ENCODE measurements at regions not wholly inside any gene's neighbourhood (a gene's known extent, or its start where the extent isn't known, plus 50 kb on each side); places are given as distances from the start of the nearest gene placed in this dataset.

GRCh38 chr13:85603735-85604134, 195.5 kb downstream of the SLITRK6 start:
- Histone ChIP-seq H3K4me3 (no peak overlapping the region), H3K36me3 (no peaks in the 10 kb centered on the region), H3K4me1 (no peaks in the 10 kb centered on the region), H3K9me3 (no peaks in the 10 kb centered on the region), H3K27ac (no peak overlapping the region), H3K27me3 (no peaks in the 10 kb centered on the region)
- 79 to 100% (median 95%) methylated on average over 1 of the region's 1 CpG for WGBS, 5 donors
- intact Hi-C loops (cut with DNase I; ENCODE audit: low total_unique reads), result no loop called here
- no peak for TF ChIP-seq POLR2A (IDR thresholded peaks at IDR 0.05)
- TF ChIP-seq, protein P1, sequence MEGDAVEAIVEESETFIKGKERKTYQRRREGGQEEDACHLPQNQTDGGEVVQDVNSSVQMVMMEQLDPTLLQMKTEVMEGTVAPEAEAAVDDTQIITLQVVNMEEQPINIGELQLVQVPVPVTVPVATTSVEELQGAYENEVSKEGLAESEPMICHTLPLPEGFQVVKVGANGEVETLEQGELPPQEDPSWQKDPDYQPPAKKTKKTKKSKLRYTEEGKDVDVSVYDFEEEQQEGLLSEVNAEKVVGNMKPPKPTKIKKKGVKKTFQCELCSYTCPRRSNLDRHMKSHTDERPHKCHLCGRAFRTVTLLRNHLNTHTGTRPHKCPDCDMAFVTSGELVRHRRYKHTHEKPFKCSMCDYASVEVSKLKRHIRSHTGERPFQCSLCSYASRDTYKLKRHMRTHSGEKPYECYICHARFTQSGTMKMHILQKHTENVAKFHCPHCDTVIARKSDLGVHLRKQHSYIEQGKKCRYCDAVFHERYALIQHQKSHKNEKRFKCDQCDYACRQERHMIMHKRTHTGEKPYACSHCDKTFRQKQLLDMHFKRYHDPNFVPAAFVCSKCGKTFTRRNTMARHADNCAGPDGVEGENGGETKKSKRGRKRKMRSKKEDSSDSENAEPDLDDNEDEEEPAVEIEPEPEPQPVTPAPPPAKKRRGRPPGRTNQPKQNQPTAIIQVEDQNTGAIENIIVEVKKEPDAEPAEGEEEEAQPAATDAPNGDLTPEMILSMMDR (IDR thresholded peaks at IDR 0.05), result no peak
- no peak for TF ChIP-seq POLR2AphosphoS5 (IDR thresholded peaks at IDR 0.05)
- TF ChIP-seq EP300 (IDR thresholded peaks at IDR 0.05), result no peak
- DNase-seq, result no peak

GRCh38 chr13:85601526-85601925, 197.7 kb downstream of the SLITRK6 start:
- H3K9me3 ChIP-seq, result no peaks in the 10 kb centered on the region
- 23 to 48% (median 40%) methylated on average over 2 of the region's 2 CpGs for WGBS, 5 donors
- no peak for TF ChIP-seq POLR2AphosphoS5 (IDR thresholded peaks at IDR 0.05)
- TF ChIP-seq, protein P1 (IDR thresholded peaks at IDR 0.05), result no peak
- TF ChIP-seq EP300 (IDR thresholded peaks at IDR 0.05), result no peak
- no peak for TF ChIP-seq POLR2A (IDR thresholded peaks at IDR 0.05)
- intact Hi-C loops (cut with DNase I; ENCODE audit: low total_unique reads), result no loop called here
- no peaks in the 10 kb centered on the region for H3K27me3 ChIP-seq
- H3K4me1 ChIP-seq, result no peaks in the 10 kb centered on the region
- DNase-seq, result no peak
- no peak overlapping the region for H3K4me3 ChIP-seq
- no peak overlapping the region for H3K27ac ChIP-seq
- no peaks in the 10 kb centered on the region for H3K36me3 ChIP-seq

DNA sequence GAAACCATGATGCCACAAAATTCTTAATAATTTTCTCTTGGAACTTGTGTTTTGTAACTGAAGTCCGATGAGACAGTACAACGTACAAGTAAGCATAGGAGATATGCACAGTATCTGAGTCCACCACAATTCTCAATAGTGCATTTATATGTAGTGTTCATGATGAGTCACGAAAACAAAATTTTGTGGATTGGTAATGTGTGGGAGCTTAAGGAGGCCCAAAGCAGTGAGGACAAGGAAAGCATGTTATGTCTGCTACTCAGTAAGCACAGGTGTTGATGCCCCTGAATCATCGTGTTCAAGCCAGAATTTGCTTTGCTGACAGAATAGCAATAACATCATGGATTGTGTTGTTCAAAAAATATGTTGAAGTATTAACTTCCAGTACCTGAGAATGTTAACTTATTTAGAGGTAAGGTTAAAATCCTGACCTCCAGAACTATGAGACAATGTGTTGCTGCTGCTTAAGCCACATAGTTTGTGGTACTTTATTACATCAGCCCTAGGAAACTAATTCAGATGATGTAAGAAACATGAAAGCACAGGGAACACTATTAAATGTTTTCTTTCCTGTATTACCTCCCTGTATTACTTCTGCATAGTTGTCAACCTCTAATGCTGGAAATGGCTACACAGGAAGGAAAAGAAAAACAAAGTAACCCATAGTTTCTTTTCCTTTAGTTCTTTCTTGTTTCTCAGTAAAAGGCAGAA, 201.3 kb downstream of the SLITRK6 start:
- intact Hi-C loops (cut with DNase I; ENCODE audit: low total_unique reads), result no loop called here
- H3K36me3 ChIP-seq, result no peaks in the 10 kb centered on the region
- WGBS, 5 donors, result 88 to 96% (median 92%) methylated on average over 4 of the region's 4 CpGs
- H3K27me3 ChIP-seq, result no peaks in the 10 kb centered on the region
- no peak for DNase-seq
- H3K4me1 ChIP-seq, result no peaks in the 10 kb centered on the region
- no peak overlapping the region for H3K4me3 ChIP-seq
- no peak for TF ChIP-seq POLR2AphosphoS5 (IDR thresholded peaks at IDR 0.05)
- no peak for TF ChIP-seq EP300 (IDR thresholded peaks at IDR 0.05)
- no peak for TF ChIP-seq POLR2A (IDR thresholded peaks at IDR 0.05)
- TF ChIP-seq, protein P1 (IDR thresholded peaks at IDR 0.05), result no peak
- H3K27ac ChIP-seq, result no peak overlapping the region
- peaks cover 0 to 7% (median 0%) of the 10 kb centered on the region in 4 donors for H3K9me3 ChIP-seq

- Histone ChIP-seq H3K4me3 (no peak overlapping the region), H3K27ac (no peak overlapping the region), H3K27me3 (no peaks in the 10 kb centered on the region), H3K36me3 (no peaks in the 10 kb centered on the region), H3K4me1 (no peaks in the 10 kb centered on the region), H3K9me3 (peaks cover 0 to 7% (median 0%) of the 10 kb centered on the region in 4 donors)
- intact Hi-C loops (cut with DNase I; ENCODE audit: low total_unique reads), result no loop called here
- 40 to 97% (median 74%) methylated on average over 2 of the region's 2 CpGs for WGBS, 5 donors
- no peak for DNase-seq
- TF ChIP-seq, protein P1 (IDR thresholded peaks at IDR 0.05), result no peak
- TF ChIP-seq POLR2AphosphoS5 (IDR thresholded peaks at IDR 0.05) (no peak), EP300 (IDR thresholded peaks at IDR 0.05) (no peak), POLR2A (IDR thresholded peaks at IDR 0.05) (no peak)
Measured at GRCh38 chr13:85592211-85592610, 207.0 kb downstream of the SLITRK6 start.

Measured in stomach (tissue), 8 donors.